ENCODE measurements at regions not wholly inside any gene's neighbourhood (a gene's known extent, or its start where the extent isn't known, plus 50 kb on each side); places are given as distances from the start of the nearest gene placed in this dataset.
"Not testable (repeated sequence)": the region's sequence is repeated elsewhere in the genome, so short reads cannot be mapped to it uniquely, and the experiment has no call there.

- DNase-seq, result not testable (repeated sequence)
These were observed 55.4 kb downstream of the PNMA6F start for GRCh38 chrX:153266140-153266539.

- not testable (repeated sequence) for DNase-seq
These were observed 61.1 kb downstream of the PNMA6F start for GRCh38 chrX:153260468-153260867.

GRCh38 chrX:153253239-153253638, 68.3 kb downstream of the PNMA6F start:
- not testable (repeated sequence) for DNase-seq

- not testable (repeated sequence) for DNase-seq
These were observed 69.0 kb downstream of the PNMA6F start for GRCh38 chrX:153252378-153253129.

GRCh38 chrX:153251952-153252351, 69.6 kb downstream of the PNMA6F start:
- DNase-seq, result not testable (repeated sequence)

- DNase-seq, result not testable (repeated sequence)
These were observed 70.8 kb downstream of the PNMA6F start for GRCh38 chrX:153250762-153251161.

- DNase-seq, result peak; percentile 61
These were observed 66.2 kb downstream of the MAGEA1 start for GRCh38 chrX:153245288-153245731.

- DNase-seq, result peak; percentile 29
These were observed 65.7 kb downstream of the MAGEA1 start for GRCh38 chrX:153244767-153245166.

GRCh38 chrX:153238361-153238760, 59.3 kb downstream of the MAGEA1 start:
- no peak for DNase-seq

Measured in tongue (tissue), 1 donor.